ENCODE measurements at regions not wholly inside any gene's neighbourhood (a gene's known extent, or its start where the extent isn't known, plus 50 kb on each side); places are given as distances from the start of the nearest gene placed in this dataset.

GRCh38 chr11:32187111-32187510 lies 96.2 kb downstream of the RCN1 start:
- Mint-ChIP-seq H3K9me3 (no peaks in the 10 kb centered on the region), H3K4me3 (no peak overlapping the region), H3K4me1 (no peaks in the 10 kb centered on the region), H3K27me3 (ENCODE audit: low read depth) (peaks cover 47% of the 10 kb centered on the region), H3K27ac (no peak overlapping the region), H3K36me3 (no peaks in the 10 kb centered on the region)
- TF ChIP-seq CTCF (IDR thresholded peaks at IDR 0.05; ENCODE audit: unreplicated experiment), result no peak
- DNase-seq (ENCODE audit: low spot score in 2 of 2, unreplicated experiment in 2 of 2), result no peak

- H3K27me3 Mint-ChIP-seq (ENCODE audit: low read depth), result peaks cover 34% of the 10 kb centered on the region
- H3K4me3 Mint-ChIP-seq, result no peak overlapping the region
- H3K4me1 Mint-ChIP-seq, result no peaks in the 10 kb centered on the region
- TF ChIP-seq CTCF (IDR thresholded peaks at IDR 0.05; ENCODE audit: unreplicated experiment), result no peak
- H3K36me3 Mint-ChIP-seq, result no peaks in the 10 kb centered on the region
- no peak overlapping the region for H3K27ac Mint-ChIP-seq
- no peak for DNase-seq (ENCODE audit: low spot score in 2 of 2, unreplicated experiment in 2 of 2)
- no peaks in the 10 kb centered on the region for H3K9me3 Mint-ChIP-seq
Observed at GRCh38 chr11:32188785-32189184, 97.9 kb downstream of the RCN1 start.

- Mint-ChIP-seq H3K27me3 (ENCODE audit: low read depth) (peaks cover 48% of the 10 kb centered on the region), H3K36me3 (no peaks in the 10 kb centered on the region), H3K9me3 (peaks cover 3% of the 10 kb centered on the region), H3K27ac (no peak overlapping the region), H3K4me1 (no peaks in the 10 kb centered on the region), H3K4me3 (no peak overlapping the region)
- TF ChIP-seq CTCF (IDR thresholded peaks at IDR 0.05; ENCODE audit: unreplicated experiment), result no peak
- DNase-seq (ENCODE audit: low spot score in 2 of 2, unreplicated experiment in 2 of 2), result no peak
Observed at GRCh38 chr11:32196137-32196536, 105.3 kb downstream of the RCN1 start.

GRCh38 chr11:32198053-32198452 lies 107.2 kb downstream of the RCN1 start:
- H3K9me3 Mint-ChIP-seq, result peaks cover 3% of the 10 kb centered on the region
- H3K4me3 Mint-ChIP-seq, result no peak overlapping the region
- H3K36me3 Mint-ChIP-seq, result no peaks in the 10 kb centered on the region
- DNase-seq (ENCODE audit: low spot score in 2 of 2, unreplicated experiment in 2 of 2), result no peak
- H3K27me3 Mint-ChIP-seq (ENCODE audit: low read depth), result peaks cover 47% of the 10 kb centered on the region
- no peak overlapping the region for H3K27ac Mint-ChIP-seq
- H3K4me1 Mint-ChIP-seq, result no peaks in the 10 kb centered on the region
- TF ChIP-seq CTCF (IDR thresholded peaks at IDR 0.05; ENCODE audit: unreplicated experiment), result no peak

GRCh38 chr11:32200136-32200847 lies 109.4 kb downstream of the RCN1 start:
- no peak for DNase-seq (ENCODE audit: low spot score in 2 of 2, unreplicated experiment in 2 of 2)
- no peak overlapping the region for H3K4me3 Mint-ChIP-seq
- H3K4me1 Mint-ChIP-seq, result no peaks in the 10 kb centered on the region
- peaks cover 40% of the 10 kb centered on the region for H3K27me3 Mint-ChIP-seq (ENCODE audit: low read depth)
- TF ChIP-seq CTCF (IDR thresholded peaks at IDR 0.05; ENCODE audit: unreplicated experiment), result no peak
- peaks cover 3% of the 10 kb centered on the region for H3K9me3 Mint-ChIP-seq
- no peaks in the 10 kb centered on the region for H3K36me3 Mint-ChIP-seq
- H3K27ac Mint-ChIP-seq, result no peak overlapping the region

All from mesothelial cell of epicardium (in vitro differentiated cells).